Putamen (tissue), 1 donor: ENCODE measurements at regions not wholly inside any gene's neighbourhood (a gene's known extent, or its start where the extent isn't known, plus 50 kb on each side); places are given as distances from the start of the nearest gene placed in this dataset.
"Not testable (repeated sequence)": the region's sequence is repeated elsewhere in the genome, so short reads cannot be mapped to it uniquely, and the experiment has no call there.

Experiments used
- DNase-seq: peaks from one replicate; pipeline ENCODE4 v3.0.0-alpha.2; 2016; ENCODE audit warnings: low spot score

DNA sequence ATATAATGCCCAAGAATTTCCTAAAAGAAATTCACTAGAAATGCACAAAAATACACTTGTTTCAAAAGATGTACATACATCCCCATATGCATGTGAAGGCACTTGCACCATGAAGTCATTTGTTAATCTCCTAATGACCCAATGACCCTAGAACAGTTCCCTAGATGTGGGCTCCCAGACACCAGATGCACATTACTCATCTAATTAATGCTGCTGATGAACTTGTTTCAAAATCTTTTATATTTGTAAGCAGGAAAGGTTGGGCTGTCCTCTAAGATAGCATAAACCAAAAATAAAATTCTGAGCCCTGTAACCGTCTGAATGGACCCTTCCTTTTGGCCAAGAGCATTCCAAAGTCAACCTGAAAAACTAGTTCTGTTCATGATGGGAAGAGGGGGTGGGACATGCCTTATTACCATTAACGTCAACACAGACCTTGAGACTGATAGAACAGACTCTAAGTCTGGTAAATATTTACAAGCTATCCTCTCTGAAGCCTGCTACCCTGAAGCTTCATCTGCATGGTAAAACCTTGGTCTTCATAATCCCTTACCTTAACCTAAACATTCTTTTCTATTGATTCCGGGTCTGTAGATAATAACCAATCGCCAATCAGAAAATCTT is 91.0 kb upstream of the DAPK1 start:
- no peak for DNase-seq

DNA sequence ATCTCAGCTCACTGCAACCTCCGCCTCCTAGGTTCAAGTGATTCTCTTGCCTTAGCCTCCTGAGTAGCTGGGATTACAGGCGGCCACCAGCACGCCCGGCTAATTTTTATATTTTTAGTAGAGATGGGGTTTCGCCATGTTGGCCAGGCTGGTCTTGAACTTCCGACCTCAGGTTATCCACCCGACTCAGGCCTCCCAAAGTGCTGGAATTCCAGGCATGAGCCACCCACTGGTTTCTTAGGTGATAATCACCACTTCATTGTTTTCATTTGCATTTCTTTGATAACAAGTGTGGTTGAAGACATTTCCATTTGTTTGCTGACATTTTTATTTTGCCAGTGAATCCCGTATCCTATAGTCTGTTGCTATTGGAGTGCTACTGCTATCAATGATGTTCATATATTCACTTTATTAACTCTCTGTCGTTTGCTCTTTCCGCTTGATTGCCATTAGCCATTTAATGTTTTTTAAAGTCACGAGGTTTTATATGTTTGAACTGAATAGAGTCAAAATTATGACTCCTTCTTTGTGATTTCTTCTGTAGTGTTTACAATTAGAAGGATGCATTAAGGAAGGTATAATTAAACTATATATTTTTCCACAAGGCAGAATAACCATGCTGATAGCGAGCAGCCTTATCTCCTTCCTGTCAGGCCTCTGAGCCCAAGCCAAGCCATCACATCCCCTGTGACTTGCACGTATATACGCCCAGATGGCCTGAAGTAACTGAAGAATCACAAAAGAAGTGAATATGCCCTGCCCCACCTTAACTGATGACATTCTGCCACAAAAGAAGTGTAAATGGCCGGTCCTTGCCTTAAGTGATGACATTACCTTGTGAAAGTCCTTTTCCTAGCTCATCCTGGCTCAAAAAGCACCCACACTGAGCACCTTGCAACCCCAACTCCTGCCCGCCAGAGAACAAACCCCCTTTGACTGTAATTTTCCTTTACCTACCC is 87.3 kb upstream of the DAPK1 start:
- DNase-seq = not testable (repeated sequence)

DNA sequence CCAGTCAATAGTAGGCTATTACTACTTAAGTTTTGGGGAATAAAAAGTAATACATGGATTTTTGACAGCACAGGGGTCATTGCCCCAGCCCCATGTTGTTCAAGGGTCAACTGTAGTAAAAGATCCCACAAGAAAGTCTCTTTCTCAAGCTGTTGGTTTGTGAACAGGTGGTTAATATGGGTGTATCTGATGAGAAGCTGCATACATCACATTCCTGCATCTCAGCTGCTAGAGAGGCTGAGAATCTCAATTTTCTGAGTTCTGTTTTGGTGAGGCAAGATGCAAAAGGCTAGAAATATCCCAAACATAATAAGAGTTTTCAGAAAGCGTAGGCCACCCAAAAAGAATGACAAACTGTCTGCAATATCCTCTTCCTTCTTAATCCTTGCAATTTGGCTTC is 76.8 kb upstream of the DAPK1 start:
- no peak for DNase-seq

DNA sequence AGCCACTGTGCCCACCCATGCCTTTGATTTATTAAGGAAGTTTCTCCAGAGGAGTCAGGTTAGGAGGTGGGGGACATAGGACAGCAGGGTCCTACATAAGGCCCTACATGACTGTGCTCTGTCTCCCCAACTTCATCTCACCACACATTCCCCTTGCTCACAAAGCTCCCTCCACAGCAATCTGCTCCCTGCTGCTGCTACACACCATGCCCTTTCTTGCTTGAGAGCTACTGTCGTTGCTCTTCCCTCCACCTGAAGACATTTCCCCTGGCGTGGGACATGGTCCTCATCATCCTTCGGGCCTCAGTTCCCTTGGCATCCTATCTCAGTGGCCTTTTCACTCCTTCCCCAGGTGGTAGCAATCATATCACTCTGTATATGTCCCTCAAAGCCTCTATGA is 75.9 kb upstream of the DAPK1 start:
- no peak for DNase-seq

DNA sequence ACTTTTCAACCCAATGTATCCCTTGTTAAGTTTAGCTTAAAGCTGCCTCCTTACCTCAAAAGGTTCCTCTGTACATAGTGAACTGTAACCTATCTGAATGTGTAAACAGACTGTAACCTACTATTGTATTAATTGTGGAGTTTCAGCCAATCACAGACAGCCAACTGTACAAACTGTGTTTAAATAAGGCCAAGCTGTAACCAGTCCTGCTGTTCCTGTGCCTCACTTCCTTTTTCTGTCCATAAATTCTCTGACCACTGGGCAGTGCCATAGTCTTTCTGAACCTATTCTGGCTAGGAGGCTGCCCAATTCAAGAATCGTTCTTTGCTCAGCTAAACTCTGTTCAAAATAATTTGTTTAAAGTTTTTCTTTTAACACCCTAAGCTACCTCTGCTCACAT is 74.7 kb upstream of the DAPK1 start:
- DNase-seq = no peak

DNA sequence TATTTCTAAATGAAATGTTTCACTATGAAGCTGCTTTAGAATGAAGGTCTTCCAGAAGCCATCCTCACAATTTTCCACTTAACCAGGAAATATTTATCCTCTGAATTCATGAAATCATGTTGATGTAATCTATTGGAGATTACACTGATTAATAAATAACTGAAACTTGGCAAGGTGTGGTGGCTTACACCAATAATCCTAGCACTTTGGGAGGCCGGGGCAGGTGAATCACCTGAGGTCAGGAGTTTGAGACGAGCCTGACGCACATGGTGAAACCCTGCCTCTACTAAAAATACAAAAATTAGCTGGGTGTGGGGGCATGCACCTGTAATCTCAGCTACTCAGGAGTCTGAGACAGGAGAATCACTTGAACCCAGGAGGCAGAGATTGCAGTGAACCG is 73.8 kb upstream of the DAPK1 start:
- not testable (repeated sequence) for DNase-seq

DNA sequence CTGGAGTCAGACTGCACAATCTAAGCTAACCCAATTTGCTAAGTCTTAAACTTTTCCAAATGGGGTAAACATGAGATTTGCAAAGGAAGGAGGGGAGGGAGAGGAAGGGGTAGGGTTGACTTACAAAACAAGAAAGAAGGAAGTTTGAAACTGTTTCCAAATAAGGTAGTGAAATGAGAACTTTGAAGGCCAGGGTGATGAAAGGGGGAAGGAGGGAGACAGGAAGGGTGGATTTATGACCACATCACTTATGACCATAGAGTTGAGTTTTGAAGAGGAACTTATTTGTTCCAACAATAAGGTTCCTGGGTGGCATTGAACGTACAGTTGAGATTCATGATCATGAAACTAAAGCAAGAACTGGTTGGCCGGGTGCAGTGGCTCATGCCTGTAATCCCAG is 72.5 kb upstream of the DAPK1 start:
- DNase-seq = no peak

DNA sequence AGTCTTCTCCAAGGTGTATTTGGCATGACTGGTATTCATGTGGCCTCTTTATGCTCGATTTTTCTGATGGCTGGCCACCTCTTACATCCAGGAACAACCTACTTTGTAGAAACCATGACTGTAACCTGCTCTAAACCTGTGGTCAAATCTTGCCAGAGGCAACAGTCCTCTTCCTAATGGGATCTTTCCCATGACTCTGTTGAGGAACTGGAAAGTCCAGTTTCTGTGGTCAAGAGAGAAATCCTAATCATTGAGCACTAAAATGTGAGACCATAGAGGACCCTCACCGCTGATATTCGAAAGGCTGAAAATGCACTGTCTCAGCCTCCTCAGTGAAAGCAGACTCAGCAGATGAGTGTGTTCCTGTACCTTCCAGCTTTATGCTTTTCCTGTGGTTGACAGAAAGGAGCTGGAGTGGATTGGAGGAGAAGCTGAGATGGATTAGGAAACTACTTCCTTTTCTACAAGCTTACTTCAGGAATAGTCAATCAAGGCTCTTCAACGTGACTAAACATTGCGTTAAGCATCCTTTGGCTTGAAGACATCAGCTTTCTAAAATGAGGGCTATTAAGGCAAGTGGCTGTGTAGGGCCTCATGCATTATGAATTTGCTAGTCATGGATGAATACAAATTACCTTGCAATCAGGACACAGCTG is 69.7 kb upstream of the DAPK1 start:
- no peak for DNase-seq

DNA sequence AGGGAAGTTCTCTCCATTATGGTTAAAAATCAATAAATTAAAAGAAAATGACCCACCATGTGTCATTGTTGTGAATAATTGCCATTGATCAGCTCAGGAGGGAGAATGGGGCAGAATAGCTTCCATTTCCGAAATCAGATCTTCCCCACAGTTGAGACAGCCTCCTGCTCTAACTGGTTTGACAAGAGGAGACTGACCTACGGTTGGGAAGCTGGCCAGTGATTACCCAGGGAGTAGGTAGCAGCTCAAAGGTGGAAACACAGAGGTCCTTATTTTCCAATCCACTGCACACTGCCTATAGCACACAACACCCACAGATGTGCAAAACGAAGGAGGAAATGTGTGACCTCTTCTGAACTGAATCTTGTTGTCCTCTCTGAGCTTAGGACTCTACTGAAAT is 69.0 kb upstream of the DAPK1 start:
- DNase-seq = no peak

DNA sequence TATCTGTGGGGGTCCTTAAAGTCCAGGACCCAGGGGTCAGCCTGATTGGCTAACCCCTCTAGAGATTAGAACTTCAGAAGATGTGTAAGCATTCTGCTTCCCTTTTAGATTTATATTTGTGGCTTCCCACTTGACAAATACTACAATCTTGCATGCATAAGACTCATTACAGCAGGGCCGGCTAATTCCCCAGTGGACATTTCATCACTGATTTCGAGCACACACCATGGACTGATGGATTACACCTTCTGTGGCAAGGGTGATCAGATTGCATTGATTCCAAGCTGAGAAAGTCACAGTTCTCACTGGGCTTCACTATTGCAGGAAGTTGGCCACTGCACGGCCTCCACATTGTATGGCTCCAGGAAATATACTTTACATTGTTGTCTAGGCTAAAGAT is 65.8 kb upstream of the DAPK1 start:
- DNase-seq = no peak

DNA sequence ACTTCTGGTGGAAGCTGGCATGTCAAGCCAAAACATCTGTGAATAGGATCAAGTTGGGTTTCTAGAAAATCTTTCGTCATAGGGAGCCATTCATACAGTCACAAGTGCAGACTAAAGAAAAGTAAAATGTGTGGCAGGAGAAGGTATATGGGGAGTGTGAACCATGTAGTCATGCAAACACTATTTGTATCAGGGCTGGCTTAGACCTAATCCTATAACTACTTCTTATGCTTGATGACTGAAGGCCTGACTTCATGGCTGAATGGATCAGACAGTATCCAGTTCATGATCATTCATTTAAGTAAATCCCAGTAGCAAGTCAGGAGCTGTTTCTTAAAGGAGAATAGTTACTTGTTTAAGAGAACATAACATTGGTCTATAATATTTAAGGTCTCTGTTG is 63.8 kb upstream of the DAPK1 start:
- no peak for DNase-seq

DNA sequence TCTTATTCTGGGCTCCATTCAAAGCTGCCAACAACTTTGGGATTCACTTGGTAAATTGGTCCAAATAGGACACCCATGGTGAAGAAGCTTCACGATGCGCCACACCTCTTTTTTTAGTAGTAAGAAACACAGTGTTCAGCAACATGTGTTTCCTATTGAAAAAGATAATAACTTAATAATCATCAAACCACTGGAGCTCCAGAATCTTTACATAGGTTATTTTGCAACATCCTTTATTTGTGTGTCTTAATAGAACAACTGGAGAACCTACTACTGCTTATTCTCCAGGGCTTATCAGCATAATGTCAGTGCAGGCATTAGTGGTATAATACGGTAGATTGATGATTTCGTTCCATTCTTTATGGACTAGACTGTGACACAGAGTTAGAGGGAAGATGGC is 63.3 kb upstream of the DAPK1 start:
- no peak for DNase-seq

DNA sequence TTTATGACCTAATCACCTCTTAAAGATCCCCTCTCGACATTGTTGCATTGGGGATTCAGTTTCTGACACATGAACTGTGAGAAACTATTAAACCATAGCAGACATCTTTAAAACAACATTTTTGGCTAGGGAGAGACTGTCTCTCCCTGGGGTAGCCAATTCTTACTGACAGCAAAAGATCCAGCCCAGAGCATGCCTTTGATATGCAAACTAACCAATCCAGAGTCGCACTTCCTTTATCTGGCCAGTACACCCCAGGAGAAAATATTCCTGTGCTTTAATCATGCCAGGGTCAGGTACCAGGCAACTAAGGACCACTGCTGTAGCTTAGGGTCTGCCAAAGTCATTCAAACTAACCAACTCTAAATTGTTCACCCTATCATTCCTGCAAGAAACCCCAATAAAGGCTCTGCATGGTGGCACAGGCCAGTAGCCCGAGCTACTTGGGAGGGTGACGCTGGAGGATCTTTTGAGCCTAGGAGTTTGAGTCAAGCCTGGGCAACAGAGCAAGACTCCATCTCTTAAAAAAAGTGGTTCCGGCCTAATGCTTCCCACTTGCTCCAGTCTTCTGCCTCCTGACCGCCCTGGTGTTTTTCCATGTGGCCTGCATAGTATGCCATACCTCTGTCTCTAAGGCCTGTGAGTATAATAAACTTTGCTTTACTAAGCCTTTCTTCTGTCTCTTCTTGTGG is 62.3 kb upstream of the DAPK1 start:
- DNase-seq = no peak

DNA sequence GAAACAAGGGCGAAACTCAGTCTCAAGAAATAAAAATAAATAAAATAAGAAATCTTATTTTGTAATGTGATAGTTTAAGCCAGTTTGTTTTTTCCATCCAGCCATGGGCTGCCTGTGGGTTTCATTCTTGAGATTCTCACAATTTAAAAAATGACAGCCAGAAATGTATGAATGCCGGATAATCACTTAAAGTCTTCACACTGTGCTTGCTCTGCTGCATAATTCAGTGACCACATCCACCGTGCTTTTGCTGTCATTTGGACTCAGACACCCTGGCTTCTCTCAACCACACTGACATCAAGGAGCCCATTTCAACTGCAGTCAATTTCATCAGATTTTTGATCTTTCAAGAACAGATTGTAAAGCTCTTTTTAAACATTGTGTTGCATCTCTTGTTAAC is 61.0 kb upstream of the DAPK1 start:
- no peak for DNase-seq

DNA sequence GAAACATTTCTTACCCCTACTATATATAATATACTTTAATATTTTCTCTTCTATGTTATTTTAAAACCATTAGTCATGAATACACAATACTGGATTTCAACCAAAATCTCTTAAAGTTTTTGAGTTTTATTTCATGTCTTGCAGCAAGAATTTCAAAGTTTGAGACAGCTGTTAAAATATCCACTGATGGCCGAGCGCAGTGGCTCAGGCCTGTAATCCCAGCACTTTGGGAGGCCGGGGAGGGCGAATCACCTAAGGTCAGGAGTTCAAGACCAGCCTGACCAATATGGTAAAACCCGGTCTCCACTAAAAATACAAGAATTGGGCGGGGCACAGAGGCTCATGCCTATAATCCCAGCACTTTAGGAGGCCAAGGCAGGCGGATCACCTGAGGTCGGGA is 59.7 kb upstream of the DAPK1 start:
- DNase-seq = no peak

DNA sequence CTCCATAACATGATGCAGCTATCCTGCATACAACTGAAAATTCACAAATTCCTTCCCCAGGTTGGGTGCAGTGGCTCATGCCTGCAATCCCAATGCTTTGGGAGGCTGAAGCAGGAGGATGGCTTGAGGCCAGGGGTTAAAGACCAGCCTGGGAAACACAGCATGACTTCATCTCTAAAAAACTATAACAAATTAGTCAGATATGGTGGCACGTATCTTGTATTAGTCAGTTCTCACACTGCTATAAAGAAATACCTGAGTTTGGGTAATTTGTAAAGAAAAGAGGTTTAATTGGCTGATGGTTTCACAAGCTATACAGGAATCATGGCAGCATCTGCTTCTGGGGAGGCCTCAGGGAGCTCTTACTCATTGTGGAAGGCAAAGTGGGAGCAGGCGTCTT is 56.4 kb upstream of the DAPK1 start:
- DNase-seq = no peak

DNA sequence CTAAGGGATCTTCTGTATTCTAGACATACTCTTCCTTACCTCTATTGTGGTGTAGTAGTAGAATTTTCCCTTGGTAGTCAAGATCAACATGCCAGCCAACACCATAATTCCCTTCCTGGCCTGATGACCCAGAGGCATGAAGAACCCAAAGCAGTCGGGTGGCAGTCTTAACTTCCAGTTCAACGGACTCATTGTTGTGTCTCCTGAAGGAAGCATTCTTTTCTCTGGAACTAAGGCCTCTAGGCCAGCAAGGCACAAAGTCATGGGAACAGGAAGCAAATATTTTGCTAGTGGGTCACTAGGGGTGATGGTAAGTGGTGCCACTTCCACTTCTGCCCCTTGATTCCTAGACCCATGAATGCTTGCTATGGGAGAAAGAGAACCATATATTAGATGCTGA is 55.2 kb upstream of the DAPK1 start:
- DNase-seq = no peak

DNA sequence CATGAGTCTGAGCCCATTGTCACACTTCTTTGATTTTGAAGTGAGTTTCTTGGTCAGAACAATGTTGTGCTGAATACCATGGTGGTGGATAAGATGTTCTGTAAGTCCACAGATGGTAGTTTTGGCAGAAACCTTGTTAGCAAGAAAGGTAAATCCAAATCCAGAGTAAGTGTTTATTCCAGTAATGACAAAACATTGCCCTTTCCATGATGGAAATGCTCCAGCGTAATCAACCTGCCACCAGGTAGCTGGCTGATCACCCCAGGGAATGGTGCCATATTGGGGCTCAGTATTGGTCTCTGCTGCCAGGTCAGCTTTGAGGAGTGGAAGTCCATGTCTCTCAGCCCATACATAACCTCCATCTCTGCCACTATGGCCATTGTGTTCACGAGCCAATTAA is 54.7 kb upstream of the DAPK1 start:
- DNase-seq = no peak

DNA sequence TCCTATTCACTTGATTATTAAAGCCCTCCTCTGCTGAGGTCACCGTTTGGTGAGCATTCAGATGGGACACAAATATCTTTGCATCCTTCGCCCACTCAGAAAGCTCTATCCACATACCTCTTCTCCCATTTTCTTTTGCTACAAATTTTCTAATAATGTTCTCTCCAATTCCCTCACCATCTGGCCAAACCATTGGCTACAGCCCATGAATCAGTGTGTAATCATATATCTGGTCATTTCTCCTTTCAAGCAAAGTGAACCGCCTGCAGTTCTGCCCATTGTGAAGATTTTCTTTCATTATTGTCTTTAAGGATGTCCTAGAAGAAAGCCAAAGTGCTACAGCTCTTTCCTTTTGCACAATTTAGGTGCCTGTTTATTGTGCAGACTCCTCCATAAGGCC is 54.2 kb upstream of the DAPK1 start:
- DNase-seq = no peak

DNA sequence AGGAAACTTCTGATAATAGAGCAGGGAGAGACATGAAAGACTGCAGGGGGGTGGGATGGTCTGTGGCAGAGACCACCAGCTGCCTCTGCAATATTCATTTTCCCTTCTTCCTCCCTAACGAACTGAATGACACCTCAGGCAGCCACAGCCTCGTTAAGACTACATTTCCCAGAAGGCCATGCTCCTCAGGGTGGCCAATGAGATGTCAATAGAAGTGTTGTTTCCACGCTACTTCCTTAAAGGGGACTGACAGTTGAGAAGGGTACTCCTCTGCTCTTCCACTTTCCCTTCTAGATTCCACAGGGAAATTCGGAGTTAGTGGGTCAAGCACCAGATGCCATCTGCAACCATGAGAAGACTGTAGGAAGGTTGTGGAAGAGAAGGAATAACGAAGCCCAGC is 52.0 kb upstream of the DAPK1 start:
- peak; percentile 50 for DNase-seq

DNA sequence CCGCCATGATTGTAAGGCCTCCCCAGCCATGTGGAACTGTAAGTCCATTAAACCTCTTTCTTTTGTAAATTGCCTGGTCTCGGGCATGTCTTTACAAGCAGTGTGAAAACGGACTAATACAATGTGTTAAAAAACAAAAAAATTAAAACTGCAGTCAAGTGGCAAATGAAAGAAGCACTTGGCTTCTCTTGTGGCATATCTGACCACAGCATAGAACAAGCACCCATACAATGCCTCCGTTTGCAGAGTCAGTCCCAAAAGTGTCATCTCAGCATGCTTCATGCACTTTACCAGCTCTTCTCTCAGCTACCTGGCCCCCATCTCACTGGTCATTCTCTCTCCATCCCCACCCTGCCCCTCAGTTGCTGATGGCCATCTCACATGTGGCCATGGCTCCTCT is 51.1 kb upstream of the DAPK1 start:
- no peak for DNase-seq

DNA sequence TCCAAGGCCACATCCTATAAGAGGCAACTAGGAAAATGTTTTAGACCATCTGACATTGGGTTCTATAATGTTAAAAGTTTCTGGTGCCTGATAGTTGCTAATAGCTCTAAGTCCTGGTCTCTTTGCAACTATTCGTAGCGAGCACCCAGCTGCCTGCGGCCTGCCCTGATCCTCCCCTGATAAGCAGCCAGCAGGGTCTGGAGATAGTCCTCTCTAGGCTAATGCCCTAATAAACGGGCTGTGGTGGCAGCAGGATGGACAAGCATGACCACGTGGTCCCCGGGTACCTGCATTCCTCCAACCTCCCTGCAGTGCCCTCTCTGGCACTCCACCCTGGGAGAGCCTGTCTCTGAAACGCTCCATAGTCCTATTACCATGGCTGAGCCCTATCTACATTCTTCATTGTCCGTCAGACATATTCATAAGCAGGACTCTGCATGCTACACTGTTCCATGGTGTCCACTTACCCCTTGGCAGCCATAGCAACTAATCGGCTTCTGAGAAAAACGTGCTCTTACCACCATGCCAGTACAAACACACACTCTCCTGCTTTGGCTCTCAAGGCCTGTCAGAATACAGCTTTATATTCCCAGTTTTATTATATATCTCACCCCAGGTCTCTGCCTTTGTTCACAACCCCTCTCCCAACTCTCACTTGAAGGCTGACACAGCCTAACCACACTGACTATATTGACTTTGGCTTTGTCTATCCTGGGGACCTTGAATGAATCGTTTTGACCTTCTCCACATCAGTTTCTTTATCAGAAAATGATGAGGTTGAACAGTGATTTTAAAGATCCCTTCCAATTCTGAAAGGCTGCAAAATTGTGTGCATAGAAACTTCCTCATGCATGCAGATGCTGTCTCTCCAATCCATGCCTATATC is 49.9 kb upstream of the DAPK1 start:
- DNase-seq = no peak
